UCSD-AML1 (cell line): ENCODE measurements at regions not wholly inside any gene's neighbourhood (a gene's known extent, or its start where the extent isn't known, plus 50 kb on each side); places are given as distances from the start of the nearest gene placed in this dataset.

Source experiments
- DNase-seq: peaks from one replicate; lab custom pipeline; 2025; ENCODE audit not compliant: unreplicated experiment; lab: John Stamatoyannopoulos, UW

- no peak for DNase-seq
Observed at GRCh38 chr15:29333261-29333660, 63.6 kb upstream of the NSMCE3 start.

- no peak for DNase-seq
Observed at GRCh38 chr15:29331669-29332068, 62.0 kb upstream of the NSMCE3 start.

- DNase-seq, result no peak
Observed at GRCh38 chr15:29331071-29331470, 61.4 kb upstream of the NSMCE3 start.

GRCh38 chr15:29324746-29325145 lies 55.1 kb upstream of the NSMCE3 start:
- DNase-seq, result no peak

- no peak for DNase-seq
Observed at GRCh38 chr15:29323557-29323956, 53.9 kb upstream of the NSMCE3 start.

- no peak for DNase-seq
Observed at GRCh38 chr15:29322415-29322814, 52.8 kb upstream of the NSMCE3 start.

GRCh38 chr15:29320420-29320819 lies 50.8 kb upstream of the NSMCE3 start:
- DNase-seq, result no peak

- no peak for DNase-seq
Observed at GRCh38 chr15:29319823-29320222, 50.2 kb upstream of the NSMCE3 start.
